ENCODE measurements at regions not wholly inside any gene's neighbourhood (a gene's known extent, or its start where the extent isn't known, plus 50 kb on each side); places are given as distances from the start of the nearest gene placed in this dataset.

GRCh38 chr6:19976411-19977129 is 139.4 kb downstream of the ID4 start:
- no peak for TF ChIP-seq CTCF (conservative IDR thresholded peaks at IDR 0.05; ENCODE audit: low read depth, low read length)
- TF ChIP-seq EZH2 (IDR thresholded peaks at IDR 0.05; ENCODE audit: borderline replicate concordance, low read depth, low read length, poor library complexity, severe bottlenecking): no peak
- DNase-seq (ENCODE audit: low spot score): no peak
- Histone ChIP-seq H3K36me3 (ENCODE audit: insufficient read depth, low read length, poor library complexity, severe bottlenecking) (no peaks in the 10 kb centered on the region), H3K27ac (ENCODE audit: low read depth, low read length, poor library complexity, severe bottlenecking) (no peak overlapping the region), H3K4me3 (ENCODE audit: low read depth, low read length, poor library complexity, severe bottlenecking) (no peak overlapping the region), H3K27me3 (replicated peaks; ENCODE audit: insufficient read depth, low read depth, low read length, poor library complexity) (peaks cover 22% of the 10 kb centered on the region), H3K9me3 (ENCODE audit: low read depth, low read length, poor library complexity, severe bottlenecking) (no peaks in the 10 kb centered on the region), H3K4me1 (ENCODE audit: insufficient read depth, low read length, poor library complexity, severe bottlenecking) (no peaks in the 10 kb centered on the region)
- ChIA-PET CTCF (no interaction called here), POLR2A (ENCODE audit: low non-redundant PET) (no interaction called here)
- intact Hi-C loops (cut with micrococcal nuclease; ENCODE audit: unreplicated experiment): no loop called here
- BruUV-seq (replicated peaks): no TSS peak

GRCh38 chr6:19979059-19979458 is 141.9 kb downstream of the ID4 start:
- no peak overlapping the region for H3K4me3 ChIP-seq (ENCODE audit: low read depth, low read length, poor library complexity, severe bottlenecking)
- ChIA-PET CTCF (no interaction called here), POLR2A (ENCODE audit: low non-redundant PET) (no interaction called here)
- no peak for DNase-seq (ENCODE audit: low spot score)
- H3K27ac ChIP-seq (ENCODE audit: low read depth, low read length, poor library complexity, severe bottlenecking): no peak overlapping the region
- H3K9me3 ChIP-seq (ENCODE audit: low read depth, low read length, poor library complexity, severe bottlenecking): no peaks in the 10 kb centered on the region
- no peaks in the 10 kb centered on the region for H3K4me1 ChIP-seq (ENCODE audit: insufficient read depth, low read length, poor library complexity, severe bottlenecking)
- no peaks in the 10 kb centered on the region for H3K36me3 ChIP-seq (ENCODE audit: insufficient read depth, low read length, poor library complexity, severe bottlenecking)
- peaks cover 47% of the 10 kb centered on the region for H3K27me3 ChIP-seq (replicated peaks; ENCODE audit: insufficient read depth, low read depth, low read length, poor library complexity)
- BruUV-seq (replicated peaks): no TSS peak
- intact Hi-C loops (cut with micrococcal nuclease; ENCODE audit: unreplicated experiment): no loop called here
- TF ChIP-seq CTCF (conservative IDR thresholded peaks at IDR 0.05; ENCODE audit: low read depth, low read length) (no peak), EZH2 (IDR thresholded peaks at IDR 0.05; ENCODE audit: borderline replicate concordance, low read depth, low read length, poor library complexity, severe bottlenecking) (no peak)

GRCh38 chr6:19979986-19980385 is 142.8 kb downstream of the ID4 start:
- DNase-seq (ENCODE audit: low spot score): no peak
- Histone ChIP-seq H3K27me3 (replicated peaks; ENCODE audit: insufficient read depth, low read depth, low read length, poor library complexity) (peaks cover 54% of the 10 kb centered on the region), H3K4me3 (ENCODE audit: low read depth, low read length, poor library complexity, severe bottlenecking) (no peak overlapping the region), H3K36me3 (ENCODE audit: insufficient read depth, low read length, poor library complexity, severe bottlenecking) (no peaks in the 10 kb centered on the region), H3K9me3 (ENCODE audit: low read depth, low read length, poor library complexity, severe bottlenecking) (no peaks in the 10 kb centered on the region), H3K4me1 (ENCODE audit: insufficient read depth, low read length, poor library complexity, severe bottlenecking) (no peaks in the 10 kb centered on the region), H3K27ac (ENCODE audit: low read depth, low read length, poor library complexity, severe bottlenecking) (no peak overlapping the region)
- TF ChIP-seq EZH2 (IDR thresholded peaks at IDR 0.05; ENCODE audit: borderline replicate concordance, low read depth, low read length, poor library complexity, severe bottlenecking): no peak
- TF ChIP-seq CTCF (conservative IDR thresholded peaks at IDR 0.05; ENCODE audit: low read depth, low read length): no peak
- POLR2A ChIA-PET (ENCODE audit: low non-redundant PET): no interaction called here
- CTCF ChIA-PET: no interaction called here
- no TSS peak for BruUV-seq (replicated peaks)
- intact Hi-C loops (cut with micrococcal nuclease; ENCODE audit: unreplicated experiment): no loop called here
